Ishikawa (cell line): ENCODE measurements at regions not wholly inside any gene's neighbourhood (a gene's known extent, or its start where the extent isn't known, plus 50 kb on each side); places are given as distances from the start of the nearest gene placed in this dataset.

ENCODE experiments used
- EGR1 ChIP-seq: IDR thresholded peaks from 2 replicates; pipeline ENCODE4 v1.6.1; 2012
- EP300 ChIP-seq: IDR thresholded peaks from 2 replicates; pipeline ENCODE4 v1.6.1; 2012; ENCODE audit warnings: borderline replicate concordance
- TCF12 ChIP-seq: IDR thresholded peaks from 2 replicates; pipeline ENCODE4 v1.6.1; 2012; ENCODE audit warnings: low read depth
- USF1 ChIP-seq: IDR thresholded peaks from 2 replicates; pipeline ENCODE4 v1.6.1; 2012
- ZBTB7A ChIP-seq: IDR thresholded peaks from 2 replicates; pipeline ENCODE4 v1.6.1; 2012; ENCODE audit warnings: low read depth
- TF ChIP-seq, protein P1 (sequence below): IDR thresholded peaks from 2 replicates; pipeline ENCODE4 v1.6.1; 2012

DNA sequence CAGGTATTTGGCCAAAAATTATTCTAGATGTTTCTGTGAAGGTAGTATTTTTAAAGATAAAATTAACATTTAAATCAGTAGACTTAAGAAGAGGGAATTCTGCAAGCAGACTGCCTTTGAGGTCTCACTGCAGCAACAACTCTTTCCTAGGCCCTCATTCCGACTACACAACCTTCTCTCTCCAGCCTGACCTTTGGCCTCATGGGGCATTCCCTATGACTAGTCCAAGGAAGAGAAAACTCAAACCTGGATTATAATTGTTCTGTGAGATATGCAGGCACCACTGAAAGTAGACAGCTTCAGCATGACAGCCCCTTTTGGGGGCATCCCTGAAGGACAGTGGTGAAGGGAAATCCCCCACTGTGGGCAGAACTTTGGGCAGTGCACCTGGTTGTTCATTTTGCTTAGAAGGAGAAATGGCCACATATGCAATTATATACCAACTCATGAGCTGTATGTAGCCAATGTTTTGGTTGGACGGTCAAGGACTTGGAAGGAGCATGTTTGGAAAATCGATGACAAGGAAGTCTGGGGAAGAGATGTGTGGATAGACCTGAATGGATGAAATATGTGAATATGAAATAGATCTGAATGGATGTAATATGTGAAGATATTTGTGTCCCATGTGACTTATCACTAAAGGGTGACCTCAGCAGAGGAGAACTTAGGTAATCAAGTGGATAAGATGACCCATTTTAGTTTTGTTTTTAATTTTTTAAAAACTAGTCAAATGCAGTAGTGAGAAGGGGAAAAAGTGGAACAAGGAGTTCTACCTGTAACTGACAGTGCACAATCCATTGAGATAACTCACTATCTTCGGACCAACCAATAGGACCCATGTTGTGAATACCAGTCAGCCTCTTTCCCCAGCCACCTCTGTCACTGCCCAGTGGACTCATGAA is 233.3 kb upstream of the FOXN3 start:
- TF ChIP-seq, protein P1, sequence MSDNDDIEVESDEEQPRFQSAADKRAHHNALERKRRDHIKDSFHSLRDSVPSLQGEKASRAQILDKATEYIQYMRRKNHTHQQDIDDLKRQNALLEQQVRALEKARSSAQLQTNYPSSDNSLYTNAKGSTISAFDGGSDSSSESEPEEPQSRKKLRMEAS, result no peak
- TF ChIP-seq EP300 (no peak), USF1 (no peak), EGR1 (no peak), ZBTB7A (no peak), TCF12 (no peak)
